Erythroblast (primary cell): ENCODE measurements at regions not wholly inside any gene's neighbourhood (a gene's known extent, or its start where the extent isn't known, plus 50 kb on each side); places are given as distances from the start of the nearest gene placed in this dataset.

Source experiments
- GATA1 ChIP-seq: IDR thresholded peaks from 2 replicates; pipeline ENCODE4 v1.6.1; 2011; ENCODE audit warnings: low read depth, mild to moderate bottlenecking, control low read depth, low read length, moderate library complexity
- POLR2A ChIP-seq: IDR thresholded peaks from 2 replicates; pipeline ENCODE4 v1.6.1; 2011; ENCODE audit warnings: mild to moderate bottlenecking, low read length

GRCh38 chr3:66839508-66839907 lies 158.6 kb upstream of the KBTBD8 start:
- TF ChIP-seq POLR2A (no peak), GATA1 (no peak)
